GM19463 (cell line): ENCODE measurements at regions not wholly inside any gene's neighbourhood (a gene's known extent, or its start where the extent isn't known, plus 50 kb on each side); places are given as distances from the start of the nearest gene placed in this dataset.
"Not testable (repeated sequence)": the region's sequence is repeated elsewhere in the genome, so short reads cannot be mapped to it uniquely, and the experiment has no call there.

ENCODE experiments used
- ATAC-seq: cut with Tn5 transposase; IDR thresholded peaks from one replicate; pipeline ENCODE4 v1.9.1; 2021; ENCODE audit warnings: mild to moderate bottlenecking, moderate library complexity; ENCODE audit not compliant: unreplicated experiment

DNA sequence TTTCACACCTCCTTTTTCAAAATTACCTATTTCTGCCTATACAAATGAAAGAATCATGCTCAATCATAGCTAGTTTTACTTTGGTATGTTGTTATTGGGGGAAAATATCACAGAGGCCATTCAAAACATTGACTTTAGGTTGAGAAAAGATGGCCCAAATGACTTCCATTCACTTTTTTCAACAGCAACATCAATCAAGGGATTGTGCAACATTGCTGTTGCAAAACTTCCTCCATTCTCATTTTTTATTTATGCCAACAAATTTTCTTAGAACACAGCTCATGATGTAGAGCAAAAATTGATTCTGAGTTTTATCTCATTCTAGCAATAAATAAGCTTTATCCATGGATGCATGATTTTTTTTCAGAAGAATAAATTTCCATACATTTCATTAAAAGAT is 93.6 kb upstream of the RORB start:
- ATAC-seq: no peak

GRCh38 chr9:74404620-74405019 is 92.5 kb upstream of the RORB start:
- no peak for ATAC-seq

- no peak for ATAC-seq
Observed at GRCh38 chr9:74407166-74407565, 90.0 kb upstream of the RORB start.

DNA sequence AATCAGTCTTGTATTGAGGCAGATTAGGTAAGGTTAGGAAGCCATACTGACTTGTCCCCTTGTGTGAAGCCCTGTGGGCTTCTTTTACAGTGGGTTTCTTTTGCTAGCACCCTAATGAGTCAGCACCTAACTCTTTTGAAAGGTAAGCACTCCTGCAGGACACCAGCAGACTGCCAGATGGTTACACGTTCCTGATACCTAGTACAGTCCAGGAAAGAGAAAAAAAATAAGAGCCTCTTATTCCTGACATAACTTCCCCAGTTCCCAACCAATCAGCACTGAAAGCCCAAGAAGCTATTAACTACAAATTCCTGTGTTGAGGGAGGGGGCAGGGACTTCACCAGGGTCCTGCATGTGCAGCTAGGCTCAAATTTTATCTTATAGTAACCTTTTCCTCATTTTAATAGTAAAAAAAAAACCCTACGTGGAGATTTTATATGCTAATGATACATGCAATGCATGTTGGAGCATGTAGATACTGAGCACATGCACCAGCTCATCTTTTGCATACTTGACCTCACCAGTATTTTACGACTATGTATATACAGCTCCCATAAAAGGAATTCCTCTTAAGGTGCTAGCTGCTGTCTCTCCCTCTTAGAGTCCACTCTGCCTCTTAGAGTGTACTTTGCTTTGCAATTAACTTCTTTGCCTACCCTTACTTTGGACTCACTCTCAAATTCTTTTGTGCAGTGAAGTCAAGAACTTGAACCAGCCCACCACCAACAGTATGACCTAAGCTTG is 84.7 kb upstream of the RORB start:
- ATAC-seq: no peak

- ATAC-seq: no peak
Observed at GRCh38 chr9:74413876-74414275, 83.3 kb upstream of the RORB start.

DNA sequence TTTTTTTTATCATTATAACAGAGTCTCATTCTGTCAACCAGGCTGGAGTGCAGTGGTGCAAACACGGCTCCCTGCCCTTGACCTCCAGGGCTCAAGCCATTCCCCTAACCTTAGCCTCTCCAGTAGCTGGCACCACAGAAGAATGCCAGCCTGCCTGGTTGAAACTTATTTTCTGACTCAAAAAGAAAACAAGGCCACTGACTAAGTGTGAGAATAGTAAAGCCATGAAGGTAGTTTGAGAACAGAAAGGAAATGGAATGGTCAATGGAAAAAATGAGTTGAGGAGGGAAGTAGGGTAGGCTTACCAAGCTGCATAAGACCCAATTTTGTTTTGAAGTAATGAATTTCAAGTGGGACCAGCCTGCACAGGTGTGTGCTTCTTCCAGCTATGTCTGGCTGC is 82.8 kb upstream of the RORB start:
- ATAC-seq: no peak

DNA sequence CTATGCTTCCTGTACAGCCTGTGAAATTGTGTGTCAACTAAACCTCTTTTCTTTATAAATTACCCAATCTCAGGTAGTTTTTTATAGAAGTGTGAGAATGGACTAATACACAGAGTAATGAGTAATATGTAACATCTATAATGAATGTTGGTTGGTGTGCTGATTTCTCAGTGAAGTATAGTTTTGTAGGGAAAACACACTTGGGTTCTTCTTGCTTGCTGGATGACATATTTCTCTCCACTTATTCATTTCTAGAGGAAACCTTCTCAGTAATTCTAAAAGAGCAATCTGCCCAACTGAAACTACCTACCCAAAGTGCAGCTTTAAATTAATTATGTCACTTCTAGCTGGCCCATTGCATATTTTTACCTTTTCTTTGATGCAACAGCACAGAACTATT is 81.1 kb upstream of the RORB start:
- ATAC-seq: peak; percentile 45

DNA sequence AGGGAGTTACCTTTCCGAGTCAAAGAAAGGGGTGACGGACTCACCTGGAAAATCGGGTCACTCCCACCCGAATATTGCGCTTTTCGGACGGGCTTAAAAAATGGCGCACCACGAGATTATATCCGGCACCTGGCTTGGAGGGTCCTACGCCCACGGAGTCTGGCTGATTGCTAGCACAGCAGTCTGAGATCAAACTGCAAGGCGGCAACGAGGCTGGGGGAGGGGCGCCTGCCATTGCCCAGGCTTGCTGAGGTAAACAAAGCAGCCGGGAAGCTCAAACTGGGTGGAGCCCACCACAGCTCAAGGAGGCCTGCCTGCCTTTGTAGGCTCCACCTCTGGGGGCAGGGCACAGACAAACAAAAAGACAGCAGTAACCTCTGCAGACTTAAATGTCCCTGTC is 72.6 kb upstream of the RORB start:
- not testable (repeated sequence) for ATAC-seq

DNA sequence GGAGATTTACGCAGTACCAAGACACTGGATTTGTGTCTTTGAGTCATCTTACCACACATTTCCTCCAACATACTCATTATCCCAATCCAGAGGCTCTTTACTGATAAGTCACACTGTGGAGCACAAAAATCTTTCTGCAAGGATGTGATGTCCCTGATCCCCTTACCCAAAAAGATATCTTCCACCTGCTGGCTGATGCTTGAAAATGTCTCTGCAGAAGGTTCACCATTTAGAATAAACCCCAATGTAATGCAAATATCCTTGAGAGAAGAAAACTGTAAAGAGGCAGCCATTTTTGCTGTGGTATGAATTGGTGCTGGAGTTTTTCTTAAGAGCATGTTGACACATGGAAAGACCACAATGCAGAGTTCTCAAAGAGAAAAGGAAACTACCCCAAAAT is 65.7 kb upstream of the RORB start:
- no peak for ATAC-seq

DNA sequence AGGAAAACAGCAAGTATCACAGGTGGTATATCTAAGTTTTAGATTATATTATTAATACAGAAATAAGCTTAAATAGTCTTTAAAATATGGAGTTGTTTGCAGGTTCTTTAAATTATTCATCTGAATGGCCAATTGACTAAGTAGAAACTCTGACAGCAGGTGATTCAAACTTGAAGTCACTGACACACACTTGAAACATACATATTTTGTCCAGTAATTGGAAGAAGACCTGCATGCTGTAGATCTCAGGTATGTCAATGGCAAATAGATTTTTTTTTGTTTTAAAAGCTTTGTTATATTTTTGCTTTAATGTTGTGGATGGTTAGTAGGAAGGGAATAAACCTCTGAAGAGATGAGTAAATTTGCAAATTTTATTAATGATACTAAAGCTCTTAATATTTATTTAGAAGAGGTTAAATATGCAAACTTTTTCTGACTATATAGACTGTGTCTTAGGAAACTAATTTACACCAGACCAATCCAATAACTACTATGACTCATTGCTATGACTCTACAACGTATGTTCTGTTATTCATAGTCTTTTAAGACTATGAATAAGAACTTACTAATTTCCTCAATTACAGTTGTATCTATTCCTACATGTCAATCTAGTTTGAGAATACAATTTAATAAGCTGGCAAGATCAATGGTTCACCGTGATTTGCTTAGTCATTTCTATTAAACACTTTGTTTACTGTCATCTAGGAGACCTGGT is 53.9 kb upstream of the RORB start:
- no peak for ATAC-seq

- ATAC-seq: no peak
Observed at GRCh38 chr9:74444369-74444768, 52.8 kb upstream of the RORB start.
